NCI-H1436 (cell line): ENCODE measurements at regions not wholly inside any gene's neighbourhood (a gene's known extent, or its start where the extent isn't known, plus 50 kb on each side); places are given as distances from the start of the nearest gene placed in this dataset.
"Not testable (repeated sequence)": the region's sequence is repeated elsewhere in the genome, so short reads cannot be mapped to it uniquely, and the experiment has no call there.

ENCODE experiments used
- DNase-seq: peaks from one replicate; lab custom pipeline; 2025; lab: John Stamatoyannopoulos, UW

GRCh38 chr13:109274188-109274821 lies 512.1 kb downstream of the IRS2 start:
- no peak for DNase-seq

DNA sequence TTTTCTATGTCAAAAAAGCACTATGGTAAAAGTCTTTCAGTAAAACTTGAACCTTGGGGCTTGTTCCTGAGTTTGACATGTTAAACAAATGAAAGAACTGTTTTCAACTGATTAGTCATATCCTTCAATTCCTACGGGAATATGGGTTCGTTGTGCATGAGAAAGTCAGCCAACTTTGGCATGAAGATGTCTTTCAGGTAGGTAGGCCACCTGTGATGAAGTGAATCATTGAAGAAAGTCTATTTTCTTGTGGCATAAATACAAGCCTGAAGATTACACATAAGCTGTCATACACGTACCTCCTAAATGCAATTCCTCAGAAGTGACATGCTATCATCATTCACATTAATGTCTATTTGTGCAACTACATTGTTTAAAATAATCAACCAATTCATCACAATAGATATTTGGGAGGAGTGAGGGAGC lies 513.0 kb downstream of the IRS2 start:
- no peak for DNase-seq

GRCh38 chr13:109272595-109273325 lies 513.6 kb downstream of the IRS2 start:
- DNase-seq: no peak

DNA sequence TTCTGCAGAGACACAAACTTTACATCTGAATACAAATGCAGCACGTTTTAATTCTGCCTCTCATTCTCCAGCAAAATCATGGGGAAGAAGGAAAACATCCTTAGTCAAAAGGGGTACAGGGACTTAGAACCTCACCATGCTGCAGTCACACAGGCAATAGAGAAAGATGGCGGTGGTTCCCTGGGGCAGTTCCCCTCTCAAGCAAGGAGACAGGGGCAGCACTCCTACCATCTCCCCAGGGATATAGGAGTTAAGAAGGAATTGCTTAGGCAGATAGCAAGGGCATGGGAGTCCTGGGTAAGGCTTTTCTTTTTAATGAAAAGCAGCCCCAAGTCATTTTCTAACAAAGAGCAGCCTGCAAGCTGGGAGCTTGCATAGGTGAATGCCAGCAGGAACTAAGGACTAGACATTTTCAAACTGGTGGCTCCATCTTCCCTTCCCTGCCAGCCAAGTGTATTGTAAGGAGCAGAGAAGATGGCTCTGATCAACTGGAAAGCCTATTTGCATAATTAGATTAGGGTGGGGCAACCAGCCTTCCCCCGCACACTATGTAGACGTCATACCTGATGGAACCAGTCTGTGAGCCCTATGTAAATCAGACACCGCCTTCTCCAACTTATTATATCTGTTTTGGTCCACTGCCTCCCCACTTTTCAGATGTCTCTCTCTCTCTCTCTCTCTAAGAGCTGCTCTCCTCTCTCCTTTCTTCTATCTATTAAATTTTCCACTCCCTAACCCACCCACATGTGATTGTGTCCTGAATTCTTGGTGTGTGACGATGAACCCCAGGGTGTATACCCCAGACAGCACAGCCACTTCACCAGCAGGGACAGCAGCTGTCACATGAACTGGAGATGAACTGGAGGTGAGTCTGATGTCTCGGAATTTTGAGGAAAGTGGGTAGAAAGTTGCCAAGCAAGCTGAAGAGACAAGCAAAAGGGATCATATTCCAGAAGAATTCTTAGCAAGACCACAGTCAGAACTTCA lies 514.5 kb downstream of the IRS2 start:
- no peak for DNase-seq

- DNase-seq: no peak
These were observed 515.3 kb downstream of the IRS2 start for GRCh38 chr13:109271061-109271460.

GRCh38 chr13:109269381-109269780 lies 517.0 kb downstream of the IRS2 start:
- DNase-seq: not testable (repeated sequence)

GRCh38 chr13:109268492-109268891 lies 517.9 kb downstream of the IRS2 start:
- not testable (repeated sequence) for DNase-seq

DNA sequence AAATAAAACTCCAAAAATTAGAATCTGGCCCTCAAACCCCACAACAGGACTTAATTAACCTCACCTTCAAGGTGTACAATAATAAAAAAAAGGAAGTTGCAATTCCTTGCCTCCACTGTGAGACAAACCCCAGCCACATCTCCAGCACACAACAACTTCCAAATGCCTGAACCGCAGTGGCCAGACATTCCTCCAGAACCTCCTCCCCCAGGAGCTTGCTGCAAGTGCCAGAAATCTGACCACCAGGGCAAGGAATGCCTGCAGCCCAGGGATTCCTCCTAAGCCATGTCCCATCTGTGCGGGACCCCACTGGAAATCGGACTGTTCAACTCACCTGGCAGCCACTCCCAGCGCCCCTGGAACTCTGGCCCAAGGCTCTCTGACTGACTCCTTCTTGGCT lies 519.0 kb downstream of the IRS2 start:
- DNase-seq: not testable (repeated sequence)

DNA sequence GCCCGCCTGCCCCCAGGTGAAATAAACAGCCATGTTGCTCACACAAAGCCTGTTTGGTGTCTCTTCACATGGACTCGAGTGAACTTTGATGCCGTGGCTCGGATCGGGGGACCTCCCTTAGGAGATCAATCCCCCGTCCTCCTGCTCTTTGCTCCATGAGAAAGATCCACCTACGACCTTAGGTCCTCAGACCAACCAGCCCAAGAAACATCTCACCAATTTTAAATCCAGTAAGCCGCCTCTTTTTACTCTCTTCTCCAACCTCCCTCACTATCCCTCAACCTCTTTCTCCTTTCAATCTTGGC lies 521.0 kb downstream of the IRS2 start:
- not testable (repeated sequence) for DNase-seq

GRCh38 chr13:109264603-109265437 lies 521.6 kb downstream of the IRS2 start:
- not testable (repeated sequence) for DNase-seq

DNA sequence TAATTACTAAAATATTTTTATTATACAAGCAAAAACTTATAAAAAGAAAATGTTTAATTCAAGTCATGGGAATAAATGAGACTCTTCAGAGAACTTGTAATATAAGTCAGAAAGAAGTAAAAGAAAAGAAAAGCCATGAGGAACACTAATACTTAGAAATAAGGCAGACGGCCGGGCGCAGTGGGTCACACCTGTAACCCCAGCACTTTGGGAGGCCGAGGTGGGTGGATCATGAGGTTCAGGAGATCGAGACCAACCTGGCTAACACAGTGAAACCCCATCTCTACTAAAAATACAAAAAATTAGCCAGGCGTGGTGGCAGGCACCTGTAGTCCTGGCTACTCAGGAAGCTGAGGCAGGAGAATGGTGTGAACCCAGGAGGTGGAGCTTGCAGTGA lies 528.6 kb downstream of the IRS2 start:
- DNase-seq: not testable (repeated sequence)
